C4-2B (cell line): ENCODE measurements at regions not wholly inside any gene's neighbourhood (a gene's known extent, or its start where the extent isn't known, plus 50 kb on each side); places are given as distances from the start of the nearest gene placed in this dataset.

Source experiments
- CTCF ChIP-seq: fragments of 450-650 bp; conservative IDR thresholded peaks from 2 replicates; pipeline ENCODE4 v1.5.1; 2017; ENCODE audit warnings: mild to moderate bottlenecking
- ZFX ChIP-seq: fragments of 450-650 bp; IDR thresholded peaks from 2 replicates; pipeline ENCODE4 v1.6.1; 2017

DNA sequence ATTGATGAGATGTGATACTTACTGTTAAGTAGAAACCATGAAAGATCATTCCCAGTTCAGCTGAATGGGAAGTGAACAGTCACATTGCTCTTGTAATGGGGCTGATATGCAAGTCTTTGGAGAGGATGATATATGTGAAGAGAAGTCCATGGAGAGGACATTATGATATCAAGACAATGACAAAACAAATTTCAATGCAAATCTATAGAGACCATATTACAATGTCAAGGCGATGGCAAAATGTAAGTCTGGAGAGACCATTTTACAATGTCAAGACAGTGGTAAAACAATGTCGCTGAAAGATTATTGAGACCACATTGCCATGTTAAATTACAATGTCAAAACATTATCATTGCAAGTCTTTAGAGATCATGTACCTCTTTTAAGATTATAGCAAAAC lies 277.1 kb upstream of the MEIS2 start:
- TF ChIP-seq CTCF = no peak
- TF ChIP-seq ZFX = no peak
